ENCODE measurements at regions not wholly inside any gene's neighbourhood (a gene's known extent, or its start where the extent isn't known, plus 50 kb on each side); places are given as distances from the start of the nearest gene placed in this dataset.

- TF ChIP-seq CTCF (IDR thresholded peaks at IDR 0.05 in 2 of 3, conservative IDR thresholded peaks at IDR 0.05 in 1 of 3; ENCODE audit: borderline replicate concordance in 1 of 3, insufficient read depth in 1 of 3, low read depth in 2 of 3, low read length in 2 of 3) (no peak), RAD21 (IDR thresholded peaks at IDR 0.05; ENCODE audit: low read depth) (no peak), POLR2AphosphoS5 (IDR thresholded peaks at IDR 0.05; ENCODE audit: low read depth, low read length) (no peak), SIN3A (IDR thresholded peaks at IDR 0.05; ENCODE audit: low read depth) (no peak), ZFX (IDR thresholded peaks at IDR 0.05) (no peak), POLR2A (IDR thresholded peaks at IDR 0.05; ENCODE audit: borderline replicate concordance, extremely low read depth, insufficient read depth, insufficient read length) (no peak), ELF1 (IDR thresholded peaks at IDR 0.05; ENCODE audit: borderline replicate concordance, low read depth) (no peak), EZH2 (IDR thresholded peaks at IDR 0.05) (no peak)
These were observed 153.8 kb upstream of the ZBED5 start for GRCh38 chr11:11011617-11012016.

Data from HCT116 (cell line).